Activated CD4-positive, alpha-beta T cell treated with anti-CD3 and anti-CD28 coated beads for 36 hours (primary cell): ENCODE measurements at regions not wholly inside any gene's neighbourhood (a gene's known extent, or its start where the extent isn't known, plus 50 kb on each side); places are given as distances from the start of the nearest gene placed in this dataset.
"Not testable (repeated sequence)": the region's sequence is repeated elsewhere in the genome, so short reads cannot be mapped to it uniquely, and the experiment has no call there.

Experiments used
- ATAC-seq: fragments of 200-7000 bp; cut with Tn5 transposase; one replicate; pipeline ENCODE4 v1.10.0; 2021; ENCODE audit warnings: mild to moderate bottlenecking, moderate library complexity
- CTCF ChIA-PET: fragments of 350-600 bp; sonication (Branson Sonifier 250); formaldehyde crosslinking; loops from one replicate; lab custom pipeline; 2021; ENCODE audit warnings: antibody characterized with exemption; lab: Charles Lee
- POLR2A ChIA-PET: fragments of 350-600 bp; sonication (Branson Sonifier 250); formaldehyde crosslinking; loops from one replicate; lab custom pipeline; 2021; ENCODE audit warnings: antibody characterized with exemption, inconsistent platforms; lab: Charles Lee
- DNase-seq: peaks from one replicate; pipeline ENCODE4 v3.0.0-alpha.2; 2020
- H3K27ac Mint-ChIP-seq: one replicate; pipeline ENCODE4 v1.8.0; 2021; ENCODE audit warnings: mixed read lengths
- H3K27me3 Mint-ChIP-seq: one replicate; pipeline ENCODE4 v1.8.0; 2021; ENCODE audit warnings: mixed read lengths
- H3K36me3 Mint-ChIP-seq: one replicate; pipeline ENCODE4 v1.8.0; 2021; ENCODE audit warnings: low read depth, mixed read lengths
- H3K4me1 Mint-ChIP-seq: one replicate; pipeline ENCODE4 v1.8.0; 2021; ENCODE audit warnings: mixed read lengths
- H3K4me3 Mint-ChIP-seq: one replicate; pipeline ENCODE4 v1.8.0; 2021; ENCODE audit warnings: mild to moderate bottlenecking, moderate library complexity, mixed read lengths
- H3K9me3 Mint-ChIP-seq: one replicate; pipeline ENCODE4 v1.8.0; 2021; ENCODE audit warnings: low read depth, mixed read lengths
- intact Hi-C, 2 experiments: fragments of 100-400 bp; cut with DNase I in 1 of 2; cut with micrococcal nuclease in 1 of 2; formaldehyde crosslinking; loops; one replicate each; pipeline versions ENCODE4 v1.14.2 to v1.15.1; 2022 to 2024; cut with DNase I, micrococcal nuclease

- ATAC-seq: no peak
- H3K27me3 Mint-ChIP-seq: no peaks in the 10 kb centered on the region
- intact Hi-C loops: no loop called here
- POLR2A ChIA-PET: no interaction called here
- H3K4me1 Mint-ChIP-seq: peaks cover 10% of the 10 kb centered on the region
- no peak overlapping the region for H3K27ac Mint-ChIP-seq
- H3K4me3 Mint-ChIP-seq: no peak overlapping the region
- peaks cover 7% of the 10 kb centered on the region for H3K9me3 Mint-ChIP-seq
- CTCF ChIA-PET: no interaction called here
- DNase-seq: no peak
- no peaks in the 10 kb centered on the region for H3K36me3 Mint-ChIP-seq
These were observed 285.0 kb upstream of the DIPK2B start for GRCh38 chrX:45485719-45486118.

GRCh38 chrX:45479835-45480422 is 279.3 kb upstream of the DIPK2B start:
- ATAC-seq (peak; percentile 80), DNase-seq (no peak)
- no peak overlapping the region for H3K27ac Mint-ChIP-seq
- H3K36me3 Mint-ChIP-seq: no peaks in the 10 kb centered on the region
- H3K9me3 Mint-ChIP-seq: peaks cover 3% of the 10 kb centered on the region
- no peak overlapping the region for H3K4me3 Mint-ChIP-seq
- intact Hi-C loops: no loop called here
- no peaks in the 10 kb centered on the region for H3K27me3 Mint-ChIP-seq
- ChIA-PET POLR2A (no interaction called here), CTCF (no interaction called here)
- H3K4me1 Mint-ChIP-seq: peaks cover 7% of the 10 kb centered on the region

DNA sequence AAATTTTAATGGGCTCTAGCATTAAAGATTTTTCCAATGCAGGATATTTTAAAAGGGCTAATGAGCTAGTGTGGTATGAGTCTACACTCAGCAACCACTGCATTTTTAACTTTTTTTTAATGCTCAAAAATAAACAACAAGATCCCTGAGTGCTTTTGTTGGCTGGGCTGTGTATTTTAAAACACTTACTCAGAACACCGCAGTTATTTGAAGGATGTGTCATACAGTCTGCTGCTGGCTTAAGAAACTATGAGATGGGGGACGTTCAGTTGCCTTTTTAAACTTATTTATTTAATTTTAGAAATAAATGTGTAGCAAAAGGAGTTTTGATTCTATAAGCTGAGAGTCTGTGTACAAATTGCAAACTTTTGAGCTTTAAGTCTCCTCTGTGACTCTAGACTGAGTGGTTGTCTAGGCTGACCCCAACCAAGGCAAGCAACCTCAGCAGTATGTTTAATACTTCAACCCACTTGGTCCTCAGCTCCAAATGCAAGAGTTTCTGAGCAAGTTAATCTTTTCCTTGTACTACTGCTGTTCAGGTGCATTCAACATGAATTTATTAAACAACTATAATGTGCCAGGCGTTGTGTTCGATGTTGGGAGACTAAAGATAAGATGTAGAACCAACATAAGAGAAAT is 278.6 kb upstream of the DIPK2B start:
- intact Hi-C loops: no loop called here
- DNase-seq: no peak
- H3K4me3 Mint-ChIP-seq: no peak overlapping the region
- no peaks in the 10 kb centered on the region for H3K36me3 Mint-ChIP-seq
- peaks cover 3% of the 10 kb centered on the region for H3K9me3 Mint-ChIP-seq
- H3K4me1 Mint-ChIP-seq: peaks cover 7% of the 10 kb centered on the region
- ChIA-PET POLR2A (no interaction called here), CTCF (no interaction called here)
- no peaks in the 10 kb centered on the region for H3K27me3 Mint-ChIP-seq
- no peak overlapping the region for H3K27ac Mint-ChIP-seq
- no peak for ATAC-seq

GRCh38 chrX:45472968-45473367 is 272.3 kb upstream of the DIPK2B start:
- H3K9me3 Mint-ChIP-seq: no peaks in the 10 kb centered on the region
- ATAC-seq (no peak), DNase-seq (no peak)
- ChIA-PET POLR2A (no interaction called here), CTCF (no interaction called here)
- H3K27me3 Mint-ChIP-seq: peaks cover 2% of the 10 kb centered on the region
- H3K36me3 Mint-ChIP-seq: no peaks in the 10 kb centered on the region
- H3K4me1 Mint-ChIP-seq: peaks cover 2% of the 10 kb centered on the region
- H3K4me3 Mint-ChIP-seq: no peak overlapping the region
- intact Hi-C loops: no loop called here
- H3K27ac Mint-ChIP-seq: no peak overlapping the region

DNA sequence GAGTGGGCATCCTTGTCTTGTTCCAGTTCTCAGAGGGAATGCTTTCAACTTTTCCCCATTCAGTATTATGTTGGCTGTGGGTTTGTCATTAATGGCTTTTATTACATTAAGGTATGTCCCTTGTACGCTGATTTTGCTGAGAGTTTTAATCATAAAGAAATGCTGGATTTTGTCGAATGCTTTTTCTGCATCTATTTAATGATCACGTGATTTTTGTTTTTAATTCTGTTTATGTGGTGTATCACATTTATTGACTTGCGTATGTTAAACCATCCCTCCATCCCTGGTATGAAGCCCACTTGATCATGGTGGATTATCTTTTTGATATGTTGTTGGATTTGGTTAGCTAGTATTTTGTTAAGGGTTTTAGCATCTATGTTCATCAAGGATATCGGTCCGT is 266.9 kb upstream of the DIPK2B start:
- intact Hi-C loops, H3K27me3 Mint-ChIP-seq, H3K4me3 Mint-ChIP-seq, DNase-seq, CTCF ChIA-PET, H3K9me3 Mint-ChIP-seq, H3K4me1 Mint-ChIP-seq, ATAC-seq, H3K27ac Mint-ChIP-seq, POLR2A ChIA-PET, H3K36me3 Mint-ChIP-seq: not testable (repeated sequence)

DNA sequence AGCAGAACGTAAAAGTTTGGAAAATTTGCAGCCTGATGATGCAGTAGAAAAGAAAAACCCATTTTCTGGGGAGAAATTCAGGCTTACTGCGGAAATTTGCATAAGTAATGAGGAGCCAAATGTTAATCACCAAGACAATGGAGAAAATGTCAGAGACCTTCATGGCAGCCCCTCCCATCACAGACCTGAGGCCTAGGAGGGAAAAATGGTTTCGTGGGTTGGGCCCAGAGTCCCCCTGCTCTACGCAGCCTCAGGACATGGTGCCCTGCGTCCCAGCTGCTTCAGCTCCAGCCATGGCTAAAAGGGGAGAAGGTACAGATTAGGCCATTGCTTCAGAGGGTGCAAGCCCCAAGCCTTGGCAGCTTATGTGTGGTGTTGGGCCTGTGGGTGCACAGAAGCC is 255.1 kb upstream of the DIPK2B start:
- H3K27ac Mint-ChIP-seq, DNase-seq, POLR2A ChIA-PET, H3K4me1 Mint-ChIP-seq, ATAC-seq, intact Hi-C loops, H3K9me3 Mint-ChIP-seq, H3K4me3 Mint-ChIP-seq, CTCF ChIA-PET, H3K36me3 Mint-ChIP-seq, H3K27me3 Mint-ChIP-seq: not testable (repeated sequence)

GRCh38 chrX:45454290-45454689 is 253.6 kb upstream of the DIPK2B start:
- Mint-ChIP-seq H3K27me3 (peaks cover 2% of the 10 kb centered on the region), H3K4me1 (no peaks in the 10 kb centered on the region), H3K36me3 (no peaks in the 10 kb centered on the region), H3K4me3 (no peak overlapping the region), H3K27ac (no peak overlapping the region), H3K9me3 (no peaks in the 10 kb centered on the region)
- intact Hi-C loops: no loop called here
- ChIA-PET POLR2A (no interaction called here), CTCF (no interaction called here)
- no peak for ATAC-seq
- no peak for DNase-seq

DNA sequence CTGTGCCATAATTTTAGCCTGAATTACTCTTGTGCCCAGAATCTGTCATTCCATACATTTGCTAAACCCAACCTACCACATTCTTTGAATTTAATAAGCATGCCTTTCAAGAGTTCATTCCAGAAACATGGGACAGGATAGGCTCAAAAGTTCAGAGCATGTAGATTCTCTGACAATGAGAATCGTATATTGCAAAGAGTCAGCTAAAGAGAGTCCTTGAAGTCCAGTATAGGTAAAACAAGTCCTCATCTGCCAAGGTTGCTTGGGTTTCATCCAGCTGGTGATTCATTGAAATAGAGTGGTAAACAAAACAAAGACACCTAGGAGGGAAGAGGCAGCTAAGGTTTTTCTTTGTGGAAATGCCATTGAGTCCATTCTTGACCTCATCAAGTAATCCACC is 249.3 kb upstream of the DIPK2B start:
- Mint-ChIP-seq H3K4me1 (peaks cover 12% of the 10 kb centered on the region), H3K9me3 (no peaks in the 10 kb centered on the region), H3K27ac (no peak overlapping the region), H3K36me3 (no peaks in the 10 kb centered on the region), H3K4me3 (no peak overlapping the region), H3K27me3 (peaks cover 2% of the 10 kb centered on the region)
- POLR2A ChIA-PET: no interaction called here
- ATAC-seq (no peak), DNase-seq (no peak)
- intact Hi-C loops: loop anchor here in 1 of 2 experiments (5.0 kb wide), 1 partner anchor 172 kb away; no protein-coding TSS in a partner anchor
- CTCF ChIA-PET: no interaction called here

DNA sequence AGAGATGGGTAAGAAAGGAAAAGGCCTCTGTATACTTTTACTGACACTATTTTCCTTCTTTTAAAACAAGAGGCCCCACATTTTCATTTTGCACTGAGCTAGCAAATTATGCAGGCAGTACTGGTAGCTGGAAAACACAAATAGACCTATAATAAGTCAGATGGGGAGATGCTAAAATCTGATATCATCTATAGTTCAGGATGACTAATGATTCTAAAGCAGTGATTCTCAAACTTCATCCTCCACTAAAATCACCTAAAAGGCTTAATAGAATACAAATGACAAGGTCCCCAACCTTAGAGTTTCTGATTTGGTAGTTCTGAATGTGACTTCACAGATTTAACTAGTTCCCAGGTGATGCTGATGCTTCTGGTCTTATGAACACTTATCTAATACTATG is 247.3 kb upstream of the DIPK2B start:
- ChIA-PET CTCF (no interaction called here), POLR2A (no interaction called here)
- ATAC-seq: no peak
- no peak for DNase-seq
- no peaks in the 10 kb centered on the region for H3K9me3 Mint-ChIP-seq
- peaks cover 2% of the 10 kb centered on the region for H3K27me3 Mint-ChIP-seq
- intact Hi-C loops: loop anchor here in 1 of 2 experiments (5.0 kb wide), 1 partner anchor 174 kb away; no protein-coding TSS in a partner anchor
- H3K27ac Mint-ChIP-seq: no peak overlapping the region
- H3K4me3 Mint-ChIP-seq: no peak overlapping the region
- H3K4me1 Mint-ChIP-seq: peaks cover 12% of the 10 kb centered on the region
- no peaks in the 10 kb centered on the region for H3K36me3 Mint-ChIP-seq

- no peak overlapping the region for H3K4me3 Mint-ChIP-seq
- H3K9me3 Mint-ChIP-seq: no peaks in the 10 kb centered on the region
- peaks cover 1% of the 10 kb centered on the region for H3K27me3 Mint-ChIP-seq
- intact Hi-C loops: loop anchor here in 1 of 2 experiments (5.0 kb wide), 1 partner anchor 175 kb away; no protein-coding TSS in a partner anchor
- peaks cover 12% of the 10 kb centered on the region for H3K4me1 Mint-ChIP-seq
- DNase-seq: no peak
- H3K27ac Mint-ChIP-seq: no peak overlapping the region
- H3K36me3 Mint-ChIP-seq: no peaks in the 10 kb centered on the region
- CTCF ChIA-PET: no interaction called here
- no peak for ATAC-seq
- POLR2A ChIA-PET: no interaction called here
These were observed 246.7 kb upstream of the DIPK2B start for GRCh38 chrX:45447331-45447730.

DNA sequence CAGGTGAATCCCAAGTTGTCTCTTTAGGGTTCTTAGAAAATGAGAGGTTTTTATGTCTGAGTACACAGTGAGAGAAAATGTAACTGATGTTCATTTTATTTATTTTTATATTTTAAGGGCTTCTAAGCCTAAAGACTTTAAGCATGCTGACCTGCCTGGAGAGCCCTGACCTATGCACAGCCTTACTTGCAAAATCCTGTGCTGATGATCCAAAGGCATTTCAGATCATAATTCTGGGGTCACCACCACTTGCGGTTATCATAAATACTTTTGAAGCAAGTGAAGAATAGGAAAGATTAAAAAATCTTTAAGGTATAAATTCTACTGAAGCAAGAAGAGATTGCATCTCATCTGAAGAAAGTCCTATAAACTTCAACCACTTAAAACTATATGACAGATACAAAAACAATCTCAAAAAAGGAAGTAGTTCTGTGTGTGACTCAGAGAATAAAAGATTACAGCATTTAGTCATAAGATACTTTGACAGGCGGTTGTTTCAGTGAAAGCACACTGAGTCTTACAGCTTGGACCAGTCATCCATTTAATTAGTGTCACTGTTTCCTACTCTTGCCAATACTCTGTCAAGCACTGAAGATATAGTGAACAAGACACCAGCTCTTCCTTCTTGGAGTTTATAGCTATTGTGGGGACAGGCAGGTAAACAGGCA is 245.2 kb upstream of the DIPK2B start:
- ATAC-seq: peak; percentile 95
- ChIA-PET POLR2A (no interaction called here), CTCF (no interaction called here)
- Mint-ChIP-seq H3K27ac (peak overlapping the region; percentile 77), H3K4me1 (peaks cover 12% of the 10 kb centered on the region), H3K27me3 (no peaks in the 10 kb centered on the region), H3K36me3 (no peaks in the 10 kb centered on the region), H3K4me3 (no peak overlapping the region), H3K9me3 (no peaks in the 10 kb centered on the region)
- intact Hi-C loops: loop anchor here in 1 of 2 experiments (5.0 kb wide), 1 partner anchor 176 kb away; no protein-coding TSS in a partner anchor
- no peak for DNase-seq

DNA sequence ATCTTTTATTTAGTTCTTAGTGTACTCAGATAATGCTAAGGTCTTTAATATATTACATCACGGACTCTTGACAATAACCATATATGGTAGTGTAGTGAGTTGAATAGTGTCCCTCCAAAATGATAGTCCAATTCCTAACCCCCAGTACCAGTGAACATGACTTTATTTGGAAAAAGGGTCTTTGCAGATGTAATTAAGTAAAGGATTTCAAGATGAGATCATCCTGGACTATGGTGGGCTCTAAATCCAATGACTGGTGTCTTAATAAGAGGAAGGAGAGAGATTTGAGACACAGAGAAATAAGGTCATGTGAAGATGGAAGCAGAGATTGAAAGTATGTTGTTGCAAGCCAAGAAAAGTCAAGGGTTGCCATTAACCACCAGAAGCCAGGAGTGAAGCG is 236.5 kb upstream of the DIPK2B start:
- H3K27ac Mint-ChIP-seq: no peak overlapping the region
- H3K36me3 Mint-ChIP-seq: no peaks in the 10 kb centered on the region
- intact Hi-C loops: no loop called here
- DNase-seq (no peak), ATAC-seq (no peak)
- H3K4me1 Mint-ChIP-seq: no peaks in the 10 kb centered on the region
- no peaks in the 10 kb centered on the region for H3K9me3 Mint-ChIP-seq
- POLR2A ChIA-PET: no interaction called here
- H3K4me3 Mint-ChIP-seq: no peak overlapping the region
- peaks cover 2% of the 10 kb centered on the region for H3K27me3 Mint-ChIP-seq
- CTCF ChIA-PET: no interaction called here
